ENCODE measurements at regions not wholly inside any gene's neighbourhood (a gene's known extent, or its start where the extent isn't known, plus 50 kb on each side); places are given as distances from the start of the nearest gene placed in this dataset.

DNA sequence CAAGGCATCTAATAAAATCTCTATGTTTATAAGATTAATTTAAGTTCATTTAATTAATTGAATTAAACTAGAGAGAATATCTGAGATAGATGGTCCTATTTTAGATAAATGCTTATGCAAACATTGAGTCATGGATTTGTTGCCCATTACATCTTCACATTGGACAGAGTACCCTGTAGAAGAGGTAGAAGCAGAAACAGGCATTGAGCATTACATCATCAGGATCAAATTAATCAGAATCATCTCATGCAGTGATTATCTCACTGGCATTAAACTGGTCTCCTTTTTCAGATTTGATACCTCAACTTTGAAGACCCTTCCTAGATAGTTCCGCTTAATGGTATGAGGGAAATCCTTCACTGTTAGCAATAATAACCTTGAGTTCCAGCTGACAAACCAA, 469.6 kb upstream of the VRK2 start:
- TF ChIP-seq, protein P1, sequence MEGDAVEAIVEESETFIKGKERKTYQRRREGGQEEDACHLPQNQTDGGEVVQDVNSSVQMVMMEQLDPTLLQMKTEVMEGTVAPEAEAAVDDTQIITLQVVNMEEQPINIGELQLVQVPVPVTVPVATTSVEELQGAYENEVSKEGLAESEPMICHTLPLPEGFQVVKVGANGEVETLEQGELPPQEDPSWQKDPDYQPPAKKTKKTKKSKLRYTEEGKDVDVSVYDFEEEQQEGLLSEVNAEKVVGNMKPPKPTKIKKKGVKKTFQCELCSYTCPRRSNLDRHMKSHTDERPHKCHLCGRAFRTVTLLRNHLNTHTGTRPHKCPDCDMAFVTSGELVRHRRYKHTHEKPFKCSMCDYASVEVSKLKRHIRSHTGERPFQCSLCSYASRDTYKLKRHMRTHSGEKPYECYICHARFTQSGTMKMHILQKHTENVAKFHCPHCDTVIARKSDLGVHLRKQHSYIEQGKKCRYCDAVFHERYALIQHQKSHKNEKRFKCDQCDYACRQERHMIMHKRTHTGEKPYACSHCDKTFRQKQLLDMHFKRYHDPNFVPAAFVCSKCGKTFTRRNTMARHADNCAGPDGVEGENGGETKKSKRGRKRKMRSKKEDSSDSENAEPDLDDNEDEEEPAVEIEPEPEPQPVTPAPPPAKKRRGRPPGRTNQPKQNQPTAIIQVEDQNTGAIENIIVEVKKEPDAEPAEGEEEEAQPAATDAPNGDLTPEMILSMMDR (IDR thresholded peaks at IDR 0.05; ENCODE audit: low read depth, low read length): no peak
- TF ChIP-seq, protein P2, sequence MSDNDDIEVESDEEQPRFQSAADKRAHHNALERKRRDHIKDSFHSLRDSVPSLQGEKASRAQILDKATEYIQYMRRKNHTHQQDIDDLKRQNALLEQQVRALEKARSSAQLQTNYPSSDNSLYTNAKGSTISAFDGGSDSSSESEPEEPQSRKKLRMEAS (IDR thresholded peaks at IDR 0.05; ENCODE audit: low read depth, low read length): no peak
- no peak for TF ChIP-seq POLR2A (IDR thresholded peaks at IDR 0.05; ENCODE audit: extremely low read depth, insufficient read length)

Data from NB4 (cell line).